ENCODE measurements at regions not wholly inside any gene's neighbourhood (a gene's known extent, or its start where the extent isn't known, plus 50 kb on each side); places are given as distances from the start of the nearest gene placed in this dataset.

GRCh38 chr2:128797937-128798336, 479.3 kb upstream of the HS6ST1 start:
- no peak for DNase-seq (ENCODE audit: low read depth)
- TF ChIP-seq, protein P1, sequence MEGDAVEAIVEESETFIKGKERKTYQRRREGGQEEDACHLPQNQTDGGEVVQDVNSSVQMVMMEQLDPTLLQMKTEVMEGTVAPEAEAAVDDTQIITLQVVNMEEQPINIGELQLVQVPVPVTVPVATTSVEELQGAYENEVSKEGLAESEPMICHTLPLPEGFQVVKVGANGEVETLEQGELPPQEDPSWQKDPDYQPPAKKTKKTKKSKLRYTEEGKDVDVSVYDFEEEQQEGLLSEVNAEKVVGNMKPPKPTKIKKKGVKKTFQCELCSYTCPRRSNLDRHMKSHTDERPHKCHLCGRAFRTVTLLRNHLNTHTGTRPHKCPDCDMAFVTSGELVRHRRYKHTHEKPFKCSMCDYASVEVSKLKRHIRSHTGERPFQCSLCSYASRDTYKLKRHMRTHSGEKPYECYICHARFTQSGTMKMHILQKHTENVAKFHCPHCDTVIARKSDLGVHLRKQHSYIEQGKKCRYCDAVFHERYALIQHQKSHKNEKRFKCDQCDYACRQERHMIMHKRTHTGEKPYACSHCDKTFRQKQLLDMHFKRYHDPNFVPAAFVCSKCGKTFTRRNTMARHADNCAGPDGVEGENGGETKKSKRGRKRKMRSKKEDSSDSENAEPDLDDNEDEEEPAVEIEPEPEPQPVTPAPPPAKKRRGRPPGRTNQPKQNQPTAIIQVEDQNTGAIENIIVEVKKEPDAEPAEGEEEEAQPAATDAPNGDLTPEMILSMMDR (IDR thresholded peaks at IDR 0.05; ENCODE audit: insufficient read depth, low read depth, low read length): no peak
- no peak overlapping the region for H3K4me3 ChIP-seq (ENCODE audit: low read depth, low read length)

DNA sequence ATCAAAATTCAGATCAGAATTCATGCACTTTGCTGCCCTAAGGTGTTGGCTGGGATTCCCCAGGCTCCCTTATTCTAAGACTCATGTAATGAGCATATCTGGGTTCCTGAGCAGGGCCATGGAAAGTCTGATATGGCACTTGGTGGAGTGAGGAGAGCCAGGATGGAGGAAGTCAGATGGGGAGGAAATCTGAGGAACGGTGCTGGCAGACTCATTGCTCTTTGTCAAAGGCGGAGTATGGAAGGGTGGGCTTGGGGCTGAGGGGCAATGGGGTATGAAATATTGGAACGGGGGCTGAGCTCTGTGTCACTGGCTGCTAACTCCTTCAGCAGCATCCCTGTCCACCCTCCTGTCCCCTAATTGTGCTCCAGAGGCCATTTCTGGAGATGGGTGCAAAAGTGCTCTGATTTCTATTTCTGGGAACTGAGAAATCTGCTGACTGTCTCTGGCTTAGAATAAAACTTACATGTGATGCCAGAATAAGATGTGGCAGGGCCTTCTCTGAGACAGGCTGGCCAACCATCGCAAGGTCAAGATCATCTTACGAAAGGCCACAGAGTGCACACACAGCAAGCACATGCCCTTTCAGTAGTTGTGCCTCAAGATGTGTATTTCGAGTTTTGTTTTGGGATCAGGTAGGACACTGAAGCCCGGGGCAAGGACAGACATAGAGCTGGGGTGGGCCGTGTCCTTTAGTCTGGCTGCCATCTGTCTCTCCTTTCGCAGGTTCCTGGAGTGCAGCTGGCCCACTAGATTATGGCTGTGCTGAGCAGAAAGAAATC, 480.0 kb upstream of the HS6ST1 start:
- no peak for DNase-seq (ENCODE audit: low read depth)
- TF ChIP-seq, protein P1 (IDR thresholded peaks at IDR 0.05; ENCODE audit: insufficient read depth, low read depth, low read length): no peak
- H3K4me3 ChIP-seq (ENCODE audit: low read depth, low read length): no peak overlapping the region

- no peak overlapping the region for H3K4me3 ChIP-seq (ENCODE audit: low read depth, low read length)
- DNase-seq (ENCODE audit: low read depth): no peak
- TF ChIP-seq, protein P1 (IDR thresholded peaks at IDR 0.05; ENCODE audit: insufficient read depth, low read depth, low read length): no peak
Measured at GRCh38 chr2:128799284-128799552, 480.6 kb upstream of the HS6ST1 start.

DNA sequence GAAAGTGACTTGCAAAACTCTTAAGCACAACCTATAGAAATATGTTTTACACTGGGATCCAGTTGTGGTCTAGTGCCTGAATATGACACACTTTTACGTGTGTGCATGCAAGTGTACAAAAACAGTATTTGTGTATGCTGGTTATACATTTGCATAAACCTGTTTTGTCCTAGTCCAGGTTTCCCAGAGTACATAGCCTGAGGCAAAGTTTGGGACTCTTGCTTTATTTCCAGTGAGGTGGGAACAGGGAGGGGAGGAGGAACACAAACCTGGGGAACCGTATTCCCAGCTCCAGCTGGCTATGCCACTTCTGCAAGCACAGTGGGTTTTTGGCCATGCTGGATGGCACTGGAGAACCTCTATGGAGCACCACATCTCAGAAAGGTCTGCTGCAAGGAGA, 481.1 kb upstream of the HS6ST1 start:
- TF ChIP-seq, protein P1 (IDR thresholded peaks at IDR 0.05; ENCODE audit: insufficient read depth, low read depth, low read length): no peak
- H3K4me3 ChIP-seq (ENCODE audit: low read depth, low read length): no peak overlapping the region
- no peak for DNase-seq (ENCODE audit: low read depth)

DNA sequence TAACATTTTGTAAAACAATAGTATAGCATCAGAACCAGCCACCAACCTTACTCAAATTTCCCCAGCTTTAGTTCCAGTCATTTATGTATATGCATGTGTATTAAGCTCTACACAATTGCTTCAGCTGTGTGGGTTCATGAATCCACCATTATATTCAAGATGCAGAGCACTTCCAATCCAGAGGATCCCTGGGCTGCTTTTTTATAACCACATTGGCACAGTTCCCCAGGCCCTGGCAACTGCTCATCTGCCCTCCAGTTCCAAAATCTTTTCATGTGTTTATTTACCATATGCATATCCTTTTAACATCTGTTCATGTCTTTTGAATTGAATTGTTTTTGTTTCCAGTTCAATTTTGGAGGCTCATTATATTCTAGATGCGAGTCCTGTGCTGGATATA, 482.9 kb upstream of the HS6ST1 start:
- DNase-seq (ENCODE audit: low read depth): no peak
- TF ChIP-seq, protein P1 (IDR thresholded peaks at IDR 0.05; ENCODE audit: insufficient read depth, low read depth, low read length): no peak
- no peak overlapping the region for H3K4me3 ChIP-seq (ENCODE audit: low read depth, low read length)

DNA sequence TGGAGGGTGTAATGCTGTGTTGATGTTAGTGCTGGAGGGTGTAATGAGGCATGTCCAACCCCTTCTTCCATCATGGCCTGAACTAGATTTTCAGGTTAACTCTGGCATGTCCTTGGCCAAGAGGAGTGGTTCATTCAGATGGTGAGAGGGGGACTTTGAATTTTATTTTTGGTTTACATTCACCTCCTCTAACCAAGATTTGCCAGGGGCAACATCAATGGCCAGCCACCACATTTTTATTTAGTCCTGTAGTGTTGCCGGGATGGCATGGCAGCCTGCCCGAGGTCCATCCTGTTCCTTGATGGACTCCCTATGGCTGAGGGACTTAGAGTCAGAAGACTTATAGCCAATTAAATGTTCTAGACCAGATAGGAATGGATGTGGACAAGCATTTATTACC, 484.6 kb upstream of the HS6ST1 start:
- TF ChIP-seq, protein P1 (IDR thresholded peaks at IDR 0.05; ENCODE audit: insufficient read depth, low read depth, low read length): no peak
- no peak for DNase-seq (ENCODE audit: low read depth)
- no peak overlapping the region for H3K4me3 ChIP-seq (ENCODE audit: low read depth, low read length)

DNA sequence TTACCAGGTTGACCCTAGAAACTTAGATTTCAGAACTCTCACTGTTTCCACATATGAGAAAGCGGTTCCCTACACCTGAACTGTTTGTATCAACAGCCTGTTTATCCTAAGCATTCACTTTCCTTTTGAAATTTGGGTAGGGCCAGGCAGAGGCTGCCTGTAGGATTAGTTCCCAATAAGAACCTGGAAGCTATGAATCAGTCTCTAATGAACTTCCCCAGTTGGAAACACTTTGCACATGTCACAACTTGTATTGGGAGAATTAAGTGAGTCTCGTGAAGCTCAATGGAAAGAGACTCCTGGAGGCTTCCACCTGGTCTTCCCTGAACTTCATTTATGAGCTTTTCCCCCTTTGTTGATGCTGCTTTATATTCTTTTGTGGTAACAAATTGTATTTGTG, 486.6 kb upstream of the HS6ST1 start:
- TF ChIP-seq, protein P1 (IDR thresholded peaks at IDR 0.05; ENCODE audit: insufficient read depth, low read depth, low read length): no peak
- no peak overlapping the region for H3K4me3 ChIP-seq (ENCODE audit: low read depth, low read length)
- DNase-seq (ENCODE audit: low read depth): no peak

All from fibroblast of villous mesenchyme (primary cell).